K562 (cell line): ENCODE measurements at regions not wholly inside any gene's neighbourhood (a gene's known extent, or its start where the extent isn't known, plus 50 kb on each side); places are given as distances from the start of the nearest gene placed in this dataset.

ENCODE experiments used
- ATAC-seq: fragments of 200-7000 bp; cut with Tn5 transposase; 3 replicates; pipeline ENCODE4 v1.9.1; 2020; ENCODE audit warnings: moderate library complexity
- BruUV-seq: library from RNA; stranded (reverse); fragments of 400-500 nt; replicated peaks from 2 replicates; lab custom pipeline; 2021; lab: Mats Ljungman, UMichigan
- CTCF ChIA-PET: fragments of 300-600 bp; formaldehyde crosslinking; extraction: SDS; loops from one replicate; lab custom pipeline; 2021; ENCODE audit warnings: low intra/inter-chr PET ratio; lab: Yijun Ruan, JAX
- POLR2A ChIA-PET: fragments of 300-600, 350-650 bp; sonication (Branson Sonifier 250); formaldehyde crosslinking; extraction: SDS; loops from one replicate; lab custom pipeline; 2021; ENCODE audit warnings: antibody characterized with exemption, inconsistent platforms; lab: Yijun Ruan, JAX
- DNase-seq, 4 experiments: peaks; one replicate each; pipeline versions ENCODE4 v3.0.0 to v3.0.0-alpha.2; 2011 to 2018; ENCODE audit warnings: low spot score in 3 of 4, mixed read lengths in 3 of 4; ENCODE audit errors: extremely low read depth in 1 of 4
- FAIRE-seq: peaks from 2 replicates; lab custom pipeline; 2011; peaks lifted over from hg19 to GRCh38; lab: Jason Lieb, UNC
- H2AFZ ChIP-seq: 2 replicates; pipeline ENCODE4 v1.6.0; 2011; ENCODE audit warnings: low read depth, low read length, control low read depth, inconsistent platforms
- H3K27ac ChIP-seq: fragments of 200-600 bp; 3 replicates; pipeline ENCODE4 v1.8.0; 2011; ENCODE audit warnings: low read depth, mild to moderate bottlenecking, control low read depth, inconsistent platforms, low read length, moderate library complexity, mixed read lengths; ENCODE audit errors: extremely low read depth
- H3K27me3 ChIP-seq, 2 experiments: fragments of 300-600 bp in 1 of 2; 2 replicates in 1 of 2; 3 replicates in 1 of 2; pipeline versions ENCODE4 v1.6.0 to v1.8.0; 2011; ENCODE audit warnings: inconsistent platforms in 2 of 2, low read length in 2 of 2, mild to moderate bottlenecking in 1 of 2, mixed read lengths in 1 of 2, moderate library complexity in 1 of 2; ENCODE audit not compliant: control insufficient read depth in 2 of 2, insufficient read depth in 2 of 2
- H3K36me3 ChIP-seq: fragments of 300-600 bp; 3 replicates; pipeline ENCODE4 v1.8.0; 2011; ENCODE audit warnings: mild to moderate bottlenecking, low read length, inconsistent platforms; ENCODE audit not compliant: control insufficient read depth, insufficient read depth
- H3K4me1 ChIP-seq, 2 experiments: fragments of 200-600 bp in 1 of 2; replicated peaks in 1 of 2; 2 replicates in 1 of 2; 3 replicates in 1 of 2; pipeline versions ENCODE4 v1.5.1 to v1.8.0; 2011; ENCODE audit warnings: inconsistent platforms in 2 of 2, low read length in 2 of 2, mild to moderate bottlenecking in 1 of 2, mixed read lengths in 1 of 2, moderate library complexity in 1 of 2; ENCODE audit not compliant: control insufficient read depth in 2 of 2, insufficient read depth in 2 of 2
- H3K4me2 ChIP-seq: 2 replicates; pipeline ENCODE4 v1.6.1; 2011; ENCODE audit warnings: low read length, control low read depth, inconsistent platforms, mixed read lengths; ENCODE audit not compliant: insufficient read depth
- H3K4me3 ChIP-seq: fragments of 200-600 bp; sonication (generic), shearing (Covaris generic); 2 replicates; pipeline ENCODE4 v1.5.1; 2016; ENCODE audit warnings: control low read depth, inconsistent platforms
- H3K79me2 ChIP-seq: fragments of 200-600 bp; 3 replicates; pipeline ENCODE4 v1.8.0; 2011; ENCODE audit warnings: low read length, inconsistent platforms; ENCODE audit not compliant: control insufficient read depth, insufficient read depth
- H3K9ac ChIP-seq, 2 experiments: 2 replicates each; pipeline versions ENCODE4 v1.6.0 to v1.6.1; 2011; ENCODE audit warnings: low read depth in 2 of 2, low read length in 2 of 2, control low read depth in 1 of 2, inconsistent platforms in 1 of 2, mild to moderate bottlenecking in 1 of 2, mixed read lengths in 1 of 2; ENCODE audit not compliant: insufficient read depth in 1 of 2
- H3K9me1 ChIP-seq: one replicate; pipeline ENCODE4 v1.6.0; 2011; ENCODE audit warnings: inconsistent platforms, mild to moderate bottlenecking, low read length, moderate library complexity; ENCODE audit not compliant: control insufficient read depth, insufficient read depth
- H3K9me3 ChIP-seq: replicated peaks from 2 replicates; pipeline ENCODE4 v1.5.1; 2011; ENCODE audit warnings: low read depth, low read length, inconsistent platforms; ENCODE audit not compliant: control insufficient read depth, insufficient read depth
- H4K20me1 ChIP-seq: replicated peaks from 2 replicates; pipeline ENCODE4 v1.6.1; 2011; ENCODE audit warnings: low read length, inconsistent platforms, mixed read lengths; ENCODE audit not compliant: control insufficient read depth, insufficient read depth
- BACH1 ChIP-seq: fragments of 200-800 bp; sonication (Bioruptor generic); IDR thresholded peaks from 2 replicates; pipeline ENCODE4 v1.6.1; 2016; ENCODE audit warnings: missing genetic modification characterization, missing compliant biosample characterization
- HMBOX1 ChIP-seq: sonication (generic); IDR thresholded peaks from 2 replicates; pipeline ENCODE4 v1.6.1; 2016
- MYBL2 ChIP-seq, 2 experiments: fragments of 450-650 bp in 1 of 2; sonication (generic) in 1 of 2; formaldehyde crosslinking in 1 of 2; IDR thresholded peaks; 2 replicates each; pipeline versions ENCODE4 v1.6.1 to v1.8.1; 2017 to 2022; ENCODE audit warnings: borderline replicate concordance in 1 of 2, inconsistent platforms in 1 of 2, low read depth in 1 of 2, mild to moderate bottlenecking in 1 of 2, missing genetic modification reagents in 1 of 2, moderate library complexity in 1 of 2
- MYC ChIP-seq, 2 experiments: fragments of 250-450 bp in 1 of 2; sonication (Bioruptor Pico) in 1 of 2; IDR thresholded peaks; 2 replicates each; pipeline versions ENCODE4 v1.5.1 to v1.6.1; 2012 to 2021; ENCODE audit warnings: low read depth in 2 of 2, borderline replicate concordance in 1 of 2, improper control_type of control experiment in 1 of 2, low read length in 1 of 2, mild to moderate bottlenecking in 1 of 2, moderate library complexity in 1 of 2
- NELFE ChIP-seq: IDR thresholded peaks from 2 replicates; pipeline ENCODE4 v1.6.1; 2011; ENCODE audit warnings: mild to moderate bottlenecking; ENCODE audit not compliant: insufficient read depth, insufficient read length
- NFRKB ChIP-seq: fragments of 450-650 bp; IDR thresholded peaks from 2 replicates; pipeline ENCODE4 v1.6.1; 2016; ENCODE audit warnings: low read depth
- POLR3A ChIP-seq: IDR thresholded peaks from 2 replicates; pipeline ENCODE4 v1.6.1; 2011; ENCODE audit warnings: borderline replicate concordance, mild to moderate bottlenecking, moderate library complexity; ENCODE audit not compliant: insufficient read length, insufficient read depth; ENCODE audit errors: extremely low read depth
- POU5F1 ChIP-seq: fragments of 150-350 bp; IDR thresholded peaks from 2 replicates; pipeline ENCODE4 v1.6.1; 2014; ENCODE audit warnings: borderline replicate concordance, low read length, low read depth, mild to moderate bottlenecking; ENCODE audit not compliant: partially characterized antibody
- RFX1 ChIP-seq: fragments of 450-650 bp; IDR thresholded peaks from 2 replicates; pipeline ENCODE4 v1.6.1; 2016; ENCODE audit warnings: mild to moderate bottlenecking, moderate library complexity
- SETDB1 ChIP-seq: IDR thresholded peaks from one replicate; pipeline ENCODE4 v1.6.1; 2012; ENCODE audit warnings: low read length, control low read depth, inconsistent platforms
- ZNF197 ChIP-seq: fragments of 200-800 bp; sonication (Bioruptor generic); IDR thresholded peaks from 2 replicates; pipeline ENCODE4 v1.6.1; 2016; ENCODE audit warnings: low read depth, missing genetic modification characterization, missing compliant biosample characterization
- ZNF57 ChIP-seq: fragments of 450-650 bp; formaldehyde crosslinking; IDR thresholded peaks from 2 replicates; pipeline ENCODE4 v1.4.0; 2020; ENCODE audit warnings: mild to moderate bottlenecking, moderate library complexity
- WGBS: fragments of 100-300 bp; shearing (Covaris generic); methylation state at CpG from one replicate; pipeline ENCODE4 v1.1.6; 2016; ENCODE audit warnings: low coverage, mixed read lengths; ENCODE audit not compliant: insufficient coverage; ENCODE audit errors: missing lambda C conversion rate; 5-methylcytosine and 5-hydroxymethylcytosine counted together
- in situ Hi-C: fragments of 300-500 bp; cut with MboI; formaldehyde crosslinking; loops from 4 replicates; pipeline ENCODE4 v1.15.0; 2018; ENCODE audit warnings: inconsistent platforms, mixed read lengths
- intact Hi-C: fragments of 100-400 bp; cut with micrococcal nuclease; formaldehyde crosslinking; loops from 2 replicates; pipeline ENCODE4 v1.14.2; 2022
- TF ChIP-seq, protein P1 (sequence below): fragments of 450-650 bp; IDR thresholded peaks from 2 replicates; pipeline ENCODE4 v1.6.1; 2016; ENCODE audit warnings: low read depth, mild to moderate bottlenecking, moderate library complexity
- TF ChIP-seq, protein P2 (sequence below): sonication (generic); formaldehyde crosslinking; IDR thresholded peaks from 2 replicates; pipeline ENCODE4 v1.8.1; 2023; ENCODE audit warnings: mild to moderate bottlenecking, missing genetic modification reagents
- TF ChIP-seq, protein P3 (sequence below): fragments of 250-450 bp; sonication (Bioruptor Pico); IDR thresholded peaks from 2 replicates; pipeline ENCODE4 v1.6.1; 2021; ENCODE audit warnings: mild to moderate bottlenecking

- DNase-seq (no peak), FAIRE-seq (no peak)
- in situ Hi-C loops: no loop called here
- no peaks in the 10 kb centered on the region for H3K36me3 ChIP-seq
- no peak overlapping the region for H3K4me2 ChIP-seq
- H3K4me3 ChIP-seq: no peak overlapping the region
- H4K20me1 ChIP-seq: no peaks in the 10 kb centered on the region
- 71% methylated on average over 3 of the region's 3 CpGs for WGBS
- H3K27me3 ChIP-seq: peaks cover 0 to 2% of the 10 kb centered on the region in 2 experiments; a peak in 1 of 5 replicates
- H3K9me1 ChIP-seq: no peaks in the 10 kb centered on the region
- H3K27ac ChIP-seq: peak overlapping the region; percentile 61; the same call in 2 of the 3 replicates
- H2AFZ ChIP-seq: no peak overlapping the region
- 0 out of 2 replicates have a peak, but pooled peaks cover 2% of the 10 kb centered on the region for H3K9me3 ChIP-seq
- TF ChIP-seq NFRKB: no peak
- TF ChIP-seq NELFE: no peak
- TF ChIP-seq MYC (IDR thresholded peaks at IDR 0.05; ENCODE audit: low read depth, low read length): no peak
- no peak for TF ChIP-seq MYC (CRISPR knock-in tag; IDR thresholded peaks at IDR 0.05; ENCODE audit: borderline replicate concordance, low read depth)
- TF ChIP-seq POLR3A: no peak
- TF ChIP-seq POU5F1: no peak
- TF ChIP-seq RFX1: no peak
- TF ChIP-seq, protein P1, sequence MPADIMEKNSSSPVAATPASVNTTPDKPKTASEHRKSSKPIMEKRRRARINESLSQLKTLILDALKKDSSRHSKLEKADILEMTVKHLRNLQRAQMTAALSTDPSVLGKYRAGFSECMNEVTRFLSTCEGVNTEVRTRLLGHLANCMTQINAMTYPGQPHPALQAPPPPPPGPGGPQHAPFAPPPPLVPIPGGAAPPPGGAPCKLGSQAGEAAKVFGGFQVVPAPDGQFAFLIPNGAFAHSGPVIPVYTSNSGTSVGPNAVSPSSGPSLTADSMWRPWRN: no peak
- TF ChIP-seq ZNF197: no peak
- TF ChIP-seq HMBOX1: no peak
- TF ChIP-seq, protein P2, sequence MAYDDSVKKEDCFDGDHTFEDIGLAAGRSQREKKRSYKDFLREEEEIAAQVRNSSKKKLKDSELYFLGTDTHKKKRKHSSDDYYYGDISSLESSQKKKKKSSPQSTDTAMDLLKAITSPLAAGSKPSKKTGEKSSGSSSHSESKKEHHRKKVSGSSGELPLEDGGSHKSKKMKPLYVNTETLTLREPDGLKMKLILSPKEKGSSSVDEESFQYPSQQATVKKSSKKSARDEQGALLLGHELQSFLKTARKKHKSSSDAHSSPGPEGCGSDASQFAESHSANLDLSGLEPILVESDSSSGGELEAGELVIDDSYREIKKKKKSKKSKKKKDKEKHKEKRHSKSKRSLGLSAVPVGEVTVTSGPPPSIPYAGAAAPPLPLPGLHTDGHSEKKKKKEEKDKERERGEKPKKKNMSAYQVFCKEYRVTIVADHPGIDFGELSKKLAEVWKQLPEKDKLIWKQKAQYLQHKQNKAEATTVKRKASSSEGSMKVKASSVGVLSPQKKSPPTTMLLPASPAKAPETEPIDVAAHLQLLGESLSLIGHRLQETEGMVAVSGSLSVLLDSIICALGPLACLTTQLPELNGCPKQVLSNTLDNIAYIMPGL (CRISPR knock-in tag): no peak
- TF ChIP-seq SETDB1: no peak
- no peak for TF ChIP-seq ZNF57 (CRISPR knock-in tag)
- TF ChIP-seq, protein P3, sequence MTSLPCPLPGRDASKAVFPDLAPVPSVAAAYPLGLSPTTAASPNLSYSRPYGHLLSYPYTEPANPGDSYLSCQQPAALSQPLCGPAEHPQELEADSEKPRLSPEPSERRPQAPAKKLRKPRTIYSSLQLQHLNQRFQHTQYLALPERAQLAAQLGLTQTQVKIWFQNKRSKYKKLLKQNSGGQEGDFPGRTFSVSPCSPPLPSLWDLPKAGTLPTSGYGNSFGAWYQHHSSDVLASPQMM (CRISPR knock-in tag): no peak
- no peak for TF ChIP-seq BACH1 (tag)
- TF ChIP-seq MYBL2 (IDR thresholded peaks at IDR 0.05; ENCODE audit: low read depth): no peak
- TF ChIP-seq MYBL2 (CRISPR knock-in tag; IDR thresholded peaks at IDR 0.05; ENCODE audit: borderline replicate concordance): no peak
- TF ChIP-seq, all 486 proteins: peak for 0
- H3K4me1 ChIP-seq: peaks cover 5 to 12% of the 10 kb centered on the region in 2 experiments; a peak in 3 of 5 replicates
- ATAC-seq: peak; percentile 43
- ChIA-PET POLR2A (no interaction called here), CTCF (no interaction called here)
- intact Hi-C loops: loop anchor here (5.0 kb wide), 1 partner anchor 149 kb away; no protein-coding TSS in a partner anchor
- BruUV-seq: no TSS peak
- no peaks in the 10 kb centered on the region for H3K79me2 ChIP-seq
- H3K9ac ChIP-seq: 0 out of 4 replicates have a peak overlapping the region, but pooled peaks of 1 of the 2 experiments have one; percentile 6
These were observed 177.3 kb upstream of the FAT1 start for GRCh38 chr4:186900984-186901383.
